WTC11 (cell line): ENCODE measurements at regions not wholly inside any gene's neighbourhood (a gene's known extent, or its start where the extent isn't known, plus 50 kb on each side); places are given as distances from the start of the nearest gene placed in this dataset.

Experiments
- ATAC-seq: fragments of 200-7000 bp; cut with Tn5 transposase; 2 replicates; pipeline ENCODE4 v1.10.0; 2021; ENCODE audit warnings: mild to moderate bottlenecking, moderate library complexity
- CTCF ChIA-PET: fragments of 300-600 bp; sonication (Branson Sonifier 250); formaldehyde crosslinking; loops from one replicate; lab custom pipeline; 2021; ENCODE audit warnings: antibody characterized with exemption; lab: Charles Lee
- POLR2A ChIA-PET: fragments of 350-600 bp; sonication (Branson Sonifier 250); formaldehyde crosslinking; loops from one replicate; lab custom pipeline; 2021; ENCODE audit warnings: antibody characterized with exemption; lab: Charles Lee
- DNase-seq: peaks from one replicate; pipeline ENCODE4 v3.0.0; 2021; ENCODE audit warnings: low spot score
- H3K27ac Mint-ChIP-seq: 2 replicates; pipeline ENCODE4 v1.8.0; 2021; ENCODE audit warnings: mixed read lengths
- H3K27me3 Mint-ChIP-seq: 2 replicates; pipeline ENCODE4 v1.8.0; 2021; ENCODE audit warnings: low read depth, mild to moderate bottlenecking, moderate library complexity, mixed read lengths
- H3K36me3 Mint-ChIP-seq: 2 replicates; pipeline ENCODE4 v1.8.0; 2021; ENCODE audit warnings: mixed read lengths
- H3K4me1 Mint-ChIP-seq: 2 replicates; pipeline ENCODE4 v1.8.0; 2022; ENCODE audit warnings: mixed read lengths
- H3K4me3 Mint-ChIP-seq: 2 replicates; pipeline ENCODE4 v1.8.0; 2021; ENCODE audit warnings: mild to moderate bottlenecking, moderate library complexity, mixed read lengths
- H3K9me3 Mint-ChIP-seq: 2 replicates; pipeline ENCODE4 v1.8.0; 2021; ENCODE audit warnings: mixed read lengths
- AFF4 ChIP-seq: sonication (generic); formaldehyde crosslinking; IDR thresholded peaks from 2 replicates; pipeline ENCODE4 v1.8.1; 2023; ENCODE audit warnings: mild to moderate bottlenecking, missing genetic modification reagents, borderline replicate concordance
- ARID4B ChIP-seq: sonication (generic); formaldehyde crosslinking; IDR thresholded peaks from 2 replicates; pipeline ENCODE4 v1.8.0; 2023; ENCODE audit warnings: missing genetic modification reagents, mild to moderate bottlenecking, borderline replicate concordance
- ATF1 ChIP-seq: sonication (generic); formaldehyde crosslinking; IDR thresholded peaks from 2 replicates; pipeline ENCODE4 v1.8.1; 2023; ENCODE audit warnings: mild to moderate bottlenecking, moderate library complexity, missing genetic modification reagents
- EMX1 ChIP-seq: fragments of 250-450 bp; sonication (Bioruptor Pico); IDR thresholded peaks from 2 replicates; pipeline ENCODE4 v1.8.0; 2021; ENCODE audit warnings: mild to moderate bottlenecking
- FOXJ3 ChIP-seq: sonication (generic); formaldehyde crosslinking; IDR thresholded peaks from 2 replicates; pipeline ENCODE4 v1.9.0; 2021; ENCODE audit warnings: missing genetic modification reagents, mild to moderate bottlenecking, borderline replicate concordance
- FOXP1 ChIP-seq: sonication (generic); formaldehyde crosslinking; IDR thresholded peaks from 2 replicates; pipeline ENCODE4 v1.8.0; 2022; ENCODE audit warnings: missing genetic modification reagents, mild to moderate bottlenecking, moderate library complexity, borderline replicate concordance
- GTF2I ChIP-seq: fragments of 250-450 bp; sonication (Bioruptor Pico); conservative IDR thresholded peaks from 2 replicates; pipeline ENCODE4 v1.4.0; 2021; ENCODE audit warnings: mild to moderate bottlenecking
- HMGA2 ChIP-seq: fragments of 250-450 bp; sonication (Bioruptor Pico); IDR thresholded peaks from 2 replicates; pipeline ENCODE4 v1.4.0; 2021; ENCODE audit warnings: mild to moderate bottlenecking, moderate library complexity
- JAZF1 ChIP-seq: fragments of 250-450 bp; sonication (Bioruptor Pico); IDR thresholded peaks from 2 replicates; pipeline ENCODE4 v1.9.0; 2021; ENCODE audit warnings: moderate library complexity, mild to moderate bottlenecking, inconsistent platforms
- SP1 ChIP-seq: sonication (generic); formaldehyde crosslinking; conservative IDR thresholded peaks from 2 replicates; pipeline ENCODE4 v1.8.1; 2022; ENCODE audit warnings: missing genetic modification reagents
- TCF7 ChIP-seq: sonication (generic); formaldehyde crosslinking; IDR thresholded peaks from 2 replicates; pipeline ENCODE4 v1.8.0; 2022; ENCODE audit warnings: mild to moderate bottlenecking, low read depth, missing genetic modification reagents, moderate library complexity
- ZNF232 ChIP-seq: sonication (generic); formaldehyde crosslinking; IDR thresholded peaks from 2 replicates; pipeline ENCODE4 v1.8.0; 2022; ENCODE audit warnings: mild to moderate bottlenecking, missing genetic modification reagents
- ZNF416 ChIP-seq: fragments of 250-450 bp; sonication (Bioruptor Pico); IDR thresholded peaks from 2 replicates; pipeline ENCODE4 v1.9.0; 2021; ENCODE audit warnings: mild to moderate bottlenecking, inconsistent platforms
- ZNF532 ChIP-seq: fragments of 250-450 bp; sonication (Bioruptor Pico); IDR thresholded peaks from 2 replicates; pipeline ENCODE4 v1.9.0; 2021; ENCODE audit warnings: mild to moderate bottlenecking, borderline replicate concordance
- TF ChIP-seq, protein P1 (sequence below): sonication (generic); formaldehyde crosslinking; IDR thresholded peaks from 2 replicates; pipeline ENCODE4 v1.8.0; 2022; ENCODE audit warnings: missing genetic modification reagents

GRCh38 chr16:86107215-86107825 is 208.4 kb downstream of the IRF8 start:
- TF ChIP-seq ZNF232 (CRISPR knock-in tag) (no peak), HMGA2 (CRISPR knock-in tag) (no peak), GTF2I (CRISPR knock-in tag) (no peak), EMX1 (CRISPR knock-in tag) (no peak), AFF4 (CRISPR knock-in tag) (no peak), JAZF1 (no peak), FOXJ3 (CRISPR knock-in tag) (no peak), SP1 (CRISPR knock-in tag) (no peak), ATF1 (CRISPR knock-in tag) (no peak), ARID4B (no peak), TCF7 (CRISPR knock-in tag) (no peak), ZNF532 (CRISPR knock-in tag) (no peak), FOXP1 (CRISPR knock-in tag) (no peak), ZNF416 (CRISPR knock-in tag) (no peak)
- TF ChIP-seq, protein P1, sequence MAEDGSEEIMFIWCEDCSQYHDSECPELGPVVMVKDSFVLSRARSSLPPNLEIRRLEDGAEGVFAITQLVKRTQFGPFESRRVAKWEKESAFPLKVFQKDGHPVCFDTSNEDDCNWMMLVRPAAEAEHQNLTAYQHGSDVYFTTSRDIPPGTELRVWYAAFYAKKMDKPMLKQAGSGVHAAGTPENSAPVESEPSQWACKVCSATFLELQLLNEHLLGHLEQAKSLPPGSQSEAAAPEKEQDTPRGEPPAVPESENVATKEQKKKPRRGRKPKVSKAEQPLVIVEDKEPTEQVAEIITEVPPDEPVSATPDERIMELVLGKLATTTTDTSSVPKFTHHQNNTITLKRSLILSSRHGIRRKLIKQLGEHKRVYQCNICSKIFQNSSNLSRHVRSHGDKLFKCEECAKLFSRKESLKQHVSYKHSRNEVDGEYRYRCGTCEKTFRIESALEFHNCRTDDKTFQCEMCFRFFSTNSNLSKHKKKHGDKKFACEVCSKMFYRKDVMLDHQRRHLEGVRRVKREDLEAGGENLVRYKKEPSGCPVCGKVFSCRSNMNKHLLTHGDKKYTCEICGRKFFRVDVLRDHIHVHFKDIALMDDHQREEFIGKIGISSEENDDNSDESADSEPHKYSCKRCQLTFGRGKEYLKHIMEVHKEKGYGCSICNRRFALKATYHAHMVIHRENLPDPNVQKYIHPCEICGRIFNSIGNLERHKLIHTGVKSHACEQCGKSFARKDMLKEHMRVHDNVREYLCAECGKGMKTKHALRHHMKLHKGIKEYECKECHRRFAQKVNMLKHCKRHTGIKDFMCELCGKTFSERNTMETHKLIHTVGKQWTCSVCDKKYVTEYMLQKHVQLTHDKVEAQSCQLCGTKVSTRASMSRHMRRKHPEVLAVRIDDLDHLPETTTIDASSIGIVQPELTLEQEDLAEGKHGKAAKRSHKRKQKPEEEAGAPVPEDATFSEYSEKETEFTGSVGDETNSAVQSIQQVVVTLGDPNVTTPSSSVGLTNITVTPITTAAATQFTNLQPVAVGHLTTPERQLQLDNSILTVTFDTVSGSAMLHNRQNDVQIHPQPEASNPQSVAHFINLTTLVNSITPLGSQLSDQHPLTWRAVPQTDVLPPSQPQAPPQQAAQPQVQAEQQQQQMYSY = no peak
- Mint-ChIP-seq H3K36me3 (no peaks in the 10 kb centered on the region), H3K4me1 (no peaks in the 10 kb centered on the region), H3K27me3 (no peaks in the 10 kb centered on the region), H3K4me3 (no peak overlapping the region), H3K9me3 (peaks cover 14% of the 10 kb centered on the region), H3K27ac (no peak overlapping the region)
- no peak for ATAC-seq
- no peak for DNase-seq
- ChIA-PET CTCF (interaction anchor here (0.5 kb wide), 1 partner anchor 35 kb away, joined by 4 read pairs; no protein-coding TSS in a partner anchor), POLR2A (no interaction called here)
